ENCODE measurements at regions not wholly inside any gene's neighbourhood (a gene's known extent, or its start where the extent isn't known, plus 50 kb on each side); places are given as distances from the start of the nearest gene placed in this dataset.

DNA sequence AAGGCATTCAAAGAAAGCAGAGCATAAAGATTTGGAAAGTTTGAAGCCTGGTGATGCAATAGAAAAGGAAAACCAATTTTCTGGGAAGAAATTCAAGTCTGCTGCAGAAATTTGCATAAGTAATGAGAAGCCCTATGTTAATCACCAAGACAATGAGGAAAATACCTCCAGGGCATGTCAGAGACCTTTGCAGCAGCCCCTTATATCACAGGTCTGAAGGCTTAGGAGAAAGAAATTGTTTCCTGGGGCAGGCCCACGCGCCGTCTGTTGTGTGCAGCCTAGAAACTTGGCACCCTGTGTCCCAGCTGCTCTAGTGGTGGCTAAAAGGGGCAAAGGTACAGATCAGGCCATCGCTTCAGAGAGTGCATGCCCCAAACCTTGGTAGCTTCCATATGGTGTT is 495.3 kb upstream of the CDH6 start:
- no peaks in the 10 kb centered on the region for H3K36me3 ChIP-seq
- H3K9me3 ChIP-seq = no peaks in the 10 kb centered on the region
- no peak overlapping the region for H3K27ac ChIP-seq
- no peak for DNase-seq (ENCODE audit: low spot score in 2 of 2)
- no peak for TF ChIP-seq POLR2AphosphoS5 (IDR thresholded peaks at IDR 0.05)
- TF ChIP-seq, protein P1, sequence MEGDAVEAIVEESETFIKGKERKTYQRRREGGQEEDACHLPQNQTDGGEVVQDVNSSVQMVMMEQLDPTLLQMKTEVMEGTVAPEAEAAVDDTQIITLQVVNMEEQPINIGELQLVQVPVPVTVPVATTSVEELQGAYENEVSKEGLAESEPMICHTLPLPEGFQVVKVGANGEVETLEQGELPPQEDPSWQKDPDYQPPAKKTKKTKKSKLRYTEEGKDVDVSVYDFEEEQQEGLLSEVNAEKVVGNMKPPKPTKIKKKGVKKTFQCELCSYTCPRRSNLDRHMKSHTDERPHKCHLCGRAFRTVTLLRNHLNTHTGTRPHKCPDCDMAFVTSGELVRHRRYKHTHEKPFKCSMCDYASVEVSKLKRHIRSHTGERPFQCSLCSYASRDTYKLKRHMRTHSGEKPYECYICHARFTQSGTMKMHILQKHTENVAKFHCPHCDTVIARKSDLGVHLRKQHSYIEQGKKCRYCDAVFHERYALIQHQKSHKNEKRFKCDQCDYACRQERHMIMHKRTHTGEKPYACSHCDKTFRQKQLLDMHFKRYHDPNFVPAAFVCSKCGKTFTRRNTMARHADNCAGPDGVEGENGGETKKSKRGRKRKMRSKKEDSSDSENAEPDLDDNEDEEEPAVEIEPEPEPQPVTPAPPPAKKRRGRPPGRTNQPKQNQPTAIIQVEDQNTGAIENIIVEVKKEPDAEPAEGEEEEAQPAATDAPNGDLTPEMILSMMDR (IDR thresholded peaks at IDR 0.05) = no peak
- no peak for TF ChIP-seq POLR2A (IDR thresholded peaks at IDR 0.05)
- H3K4me3 ChIP-seq = no peak overlapping the region
- no peaks in the 10 kb centered on the region for H3K27me3 ChIP-seq
- intact Hi-C loops (cut with DNase I; ENCODE audit: low total_unique reads) = no loop called here
- H3K4me1 ChIP-seq = no peaks in the 10 kb centered on the region

DNA sequence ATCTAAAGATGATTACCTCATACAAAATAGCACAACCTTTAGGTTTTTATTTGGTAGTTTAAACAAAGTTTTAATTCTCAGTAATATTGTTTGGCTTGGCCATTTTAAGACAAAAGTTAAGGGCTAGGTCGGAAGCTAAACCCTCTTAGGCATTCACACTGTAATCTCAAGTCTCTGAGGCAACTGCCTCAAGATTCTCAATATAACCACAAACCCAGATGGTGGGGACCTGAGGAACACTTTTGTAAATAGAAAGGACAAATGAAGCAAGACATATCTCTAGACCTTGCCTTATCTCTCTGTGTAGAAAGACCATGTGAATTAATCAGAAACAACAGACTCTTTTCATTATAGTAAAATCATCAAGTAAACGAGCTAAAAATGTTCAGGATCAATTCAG is 500.2 kb upstream of the CDH6 start:
- DNase-seq (ENCODE audit: low spot score in 2 of 2) = no peak
- Histone ChIP-seq H3K27ac (no peak overlapping the region), H3K4me3 (no peak overlapping the region), H3K4me1 (no peaks in the 10 kb centered on the region), H3K36me3 (no peaks in the 10 kb centered on the region), H3K9me3 (no peaks in the 10 kb centered on the region), H3K27me3 (no peaks in the 10 kb centered on the region)
- no peak for TF ChIP-seq POLR2A (IDR thresholded peaks at IDR 0.05)
- TF ChIP-seq POLR2AphosphoS5 (IDR thresholded peaks at IDR 0.05) = no peak
- TF ChIP-seq, protein P1 (IDR thresholded peaks at IDR 0.05) = no peak
- intact Hi-C loops (cut with DNase I; ENCODE audit: low total_unique reads) = no loop called here

DNA sequence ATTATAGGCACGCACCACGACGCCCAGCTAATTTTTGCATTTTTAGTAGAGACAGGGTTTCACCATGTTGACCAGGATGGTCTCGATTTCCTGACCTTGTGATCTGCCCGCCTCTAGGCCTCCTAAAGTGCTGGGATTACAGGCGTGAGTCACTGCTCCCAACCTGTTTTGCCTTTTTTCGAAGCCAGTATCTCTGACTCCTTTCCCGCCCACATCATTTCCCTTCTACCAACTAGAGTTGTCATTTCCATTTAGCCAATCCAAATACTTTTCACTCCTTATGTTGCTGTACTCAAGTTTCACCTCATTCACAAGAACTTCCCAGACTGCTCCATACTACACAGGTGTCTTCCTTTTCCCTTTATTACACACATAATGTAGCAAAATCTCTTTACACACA is 502.6 kb upstream of the CDH6 start:
- Histone ChIP-seq H3K4me3 (no peak overlapping the region), H3K27me3 (no peaks in the 10 kb centered on the region), H3K36me3 (no peaks in the 10 kb centered on the region), H3K9me3 (no peaks in the 10 kb centered on the region), H3K27ac (no peak overlapping the region), H3K4me1 (no peaks in the 10 kb centered on the region)
- intact Hi-C loops (cut with DNase I; ENCODE audit: low total_unique reads) = no loop called here
- no peak for TF ChIP-seq POLR2AphosphoS5 (IDR thresholded peaks at IDR 0.05)
- TF ChIP-seq POLR2A (IDR thresholded peaks at IDR 0.05) = no peak
- TF ChIP-seq, protein P1 (IDR thresholded peaks at IDR 0.05) = no peak
- no peak for DNase-seq (ENCODE audit: low spot score in 2 of 2)

DNA sequence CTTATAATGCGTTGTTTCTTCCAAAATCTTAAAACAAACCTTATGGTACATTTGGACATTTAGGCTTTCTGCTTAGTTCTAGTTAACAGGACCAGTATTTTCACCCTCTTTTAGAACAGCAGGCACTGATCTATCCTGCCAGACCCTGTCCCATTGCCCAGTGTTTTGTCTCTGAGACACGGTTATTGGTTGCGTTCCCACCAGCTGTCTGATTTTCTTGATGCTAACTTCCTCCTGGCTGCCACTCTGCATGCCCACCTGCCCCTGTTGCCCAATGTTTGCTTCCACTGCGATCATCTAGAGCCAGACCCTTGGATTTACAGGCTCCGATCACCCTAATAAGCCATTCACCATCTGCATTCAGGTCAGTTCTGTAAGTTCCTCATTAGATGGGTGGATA is 506.0 kb upstream of the CDH6 start:
- no peak for DNase-seq (ENCODE audit: low spot score in 2 of 2)
- Histone ChIP-seq H3K4me3 (no peak overlapping the region), H3K27ac (no peak overlapping the region), H3K4me1 (no peaks in the 10 kb centered on the region), H3K9me3 (no peaks in the 10 kb centered on the region), H3K27me3 (no peaks in the 10 kb centered on the region), H3K36me3 (no peaks in the 10 kb centered on the region)
- intact Hi-C loops (cut with DNase I; ENCODE audit: low total_unique reads) = no loop called here
- TF ChIP-seq, protein P1 (IDR thresholded peaks at IDR 0.05) = no peak
- TF ChIP-seq POLR2A (IDR thresholded peaks at IDR 0.05) (no peak), POLR2AphosphoS5 (IDR thresholded peaks at IDR 0.05) (no peak)

DNA sequence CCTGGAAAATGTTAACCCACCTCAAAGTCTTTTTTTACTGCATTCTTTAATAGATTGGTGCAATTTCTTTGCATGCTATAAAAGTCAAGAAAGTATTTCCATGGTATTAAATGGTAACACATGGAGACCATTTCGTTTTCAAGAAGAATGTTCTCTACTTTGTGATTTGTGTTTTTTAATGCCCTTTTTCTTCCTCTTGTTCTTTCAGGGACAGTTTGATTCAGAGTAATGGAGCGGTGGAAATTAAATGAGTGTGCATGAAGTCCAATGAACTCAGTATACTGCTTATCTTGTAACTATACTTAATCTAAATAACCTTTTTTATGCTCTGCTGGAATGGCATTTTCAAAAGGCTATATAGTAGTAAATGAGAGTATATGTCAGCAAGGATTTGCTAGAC is 507.0 kb upstream of the CDH6 start:
- intact Hi-C loops (cut with DNase I; ENCODE audit: low total_unique reads) = no loop called here
- no peaks in the 10 kb centered on the region for H3K9me3 ChIP-seq
- H3K4me1 ChIP-seq = no peaks in the 10 kb centered on the region
- no peak overlapping the region for H3K4me3 ChIP-seq
- H3K36me3 ChIP-seq = no peaks in the 10 kb centered on the region
- H3K27ac ChIP-seq = no peak overlapping the region
- no peak for TF ChIP-seq POLR2AphosphoS5 (IDR thresholded peaks at IDR 0.05)
- TF ChIP-seq POLR2A (IDR thresholded peaks at IDR 0.05) = no peak
- TF ChIP-seq, protein P1 (IDR thresholded peaks at IDR 0.05) = no peak
- no peak for DNase-seq (ENCODE audit: low spot score in 2 of 2)
- H3K27me3 ChIP-seq = no peaks in the 10 kb centered on the region
